Tibial artery (tissue), 4 donors: ENCODE measurements at regions not wholly inside any gene's neighbourhood (a gene's known extent, or its start where the extent isn't known, plus 50 kb on each side); places are given as distances from the start of the nearest gene placed in this dataset.

Experiments used
- DNase-seq, 2 donors: peaks; one replicate each; pipeline ENCODE4 v3.0.0-alpha.2; 2019
- H3K27ac ChIP-seq, 2 donors: fragments of 200-600 bp; sonication (generic) in 1 of 2; 1 replicate in 1 of 2; 2 replicates in 1 of 2; pipeline ENCODE4 v1.5.1; 2018 to 2019; ENCODE audit warnings: mild to moderate bottlenecking in 1 of 2
- H3K27me3 ChIP-seq, 2 donors: fragments of 200-600 bp; sonication (generic) in 1 of 2; one replicate each; pipeline versions ENCODE4 v1.5.1 to v1.6.0; 2016 to 2019
- H3K36me3 ChIP-seq, 3 donors: fragments of 200-600 bp; sonication (generic) in 2 of 3; one replicate each; pipeline ENCODE4 v1.5.1; 2016 to 2019; ENCODE audit warnings: mild to moderate bottlenecking in 2 of 3
- H3K4me1 ChIP-seq, 4 donors: fragments of 200-600 bp; sonication (generic) in 2 of 4; 1 replicate in 3 of 4; 2 replicates in 1 of 4; pipeline ENCODE4 v1.5.1; 2016 to 2019
- H3K4me3 ChIP-seq, 2 donors: fragments of 200-600 bp; sonication (generic) in 1 of 2; 1 replicate in 1 of 2; 2 replicates in 1 of 2; pipeline ENCODE4 v1.5.1; 2018 to 2019; ENCODE audit warnings: mild to moderate bottlenecking in 2 of 2
- H3K9me3 ChIP-seq, 3 donors: fragments of 200-600 bp; sonication (generic) in 1 of 3; one replicate each; pipeline ENCODE4 v1.5.1; 2016 to 2019
- CTCF ChIP-seq, 2 experiments: fragments of 200-600 bp in 1 of 2; fragments of 450-650 bp in 1 of 2; IDR thresholded peaks; one replicate each; pipeline ENCODE4 v1.5.1; 2017 to 2019; ENCODE audit warnings: antibody characterized with exemption in 2 of 2, mild to moderate bottlenecking in 1 of 2, moderate library complexity in 1 of 2
- intact Hi-C: fragments of 100-400 bp; cut with DNase I; formaldehyde crosslinking; loops from one replicate; pipeline ENCODE4 v1.15.0; 2023; ENCODE audit warnings: low total_unique reads

GRCh38 chr2:236348279-236348678, 84.1 kb upstream of the ASB18 start:
- H3K4me3 ChIP-seq: no peak overlapping the region
- intact Hi-C loops: no loop called here
- no peak for DNase-seq
- no peak overlapping the region for H3K27ac ChIP-seq
- no peaks in the 10 kb centered on the region for H3K4me1 ChIP-seq
- H3K36me3 ChIP-seq: no peaks in the 10 kb centered on the region
- H3K9me3 ChIP-seq: no peaks in the 10 kb centered on the region
- H3K27me3 ChIP-seq: peaks cover 0 to 4% of the 10 kb centered on the region in 2 donors
- no peak for TF ChIP-seq CTCF (IDR thresholded peaks at IDR 0.05)

- H3K4me1 ChIP-seq: no peaks in the 10 kb centered on the region
- TF ChIP-seq CTCF (IDR thresholded peaks at IDR 0.05): no peak
- intact Hi-C loops: no loop called here
- no peak for DNase-seq
- no peaks in the 10 kb centered on the region for H3K9me3 ChIP-seq
- H3K27ac ChIP-seq: no peak overlapping the region
- H3K4me3 ChIP-seq: no peak overlapping the region
- no peaks in the 10 kb centered on the region for H3K36me3 ChIP-seq
- H3K27me3 ChIP-seq: peaks cover 0 to 4% of the 10 kb centered on the region in 2 donors
These were observed 84.8 kb upstream of the ASB18 start for GRCh38 chr2:236348976-236349375.

GRCh38 chr2:236350426-236350825, 86.2 kb upstream of the ASB18 start:
- intact Hi-C loops: loop anchor here (10.0 kb wide), 1 partner anchor 214 kb away; the partner anchor contains the start of gene ACKR3

GRCh38 chr2:236351966-236352525, 87.8 kb upstream of the ASB18 start:
- Histone ChIP-seq H3K36me3 (no peaks in the 10 kb centered on the region), H3K27me3 (peaks cover 0 to 4% of the 10 kb centered on the region in 2 donors), H3K4me1 (no peaks in the 10 kb centered on the region), H3K27ac (no peak overlapping the region), H3K9me3 (no peaks in the 10 kb centered on the region), H3K4me3 (no peak overlapping the region)
- intact Hi-C loops: loop anchor here (2.0 to 10.0 kb wide), 2 partner anchors 213 to 709 kb away; partner anchors contain the start of gene ACKR3
- TF ChIP-seq CTCF (IDR thresholded peaks at IDR 0.05): no peak
- no peak for DNase-seq

More at GRCh38 chr2:236350426-236350825, 86.2 kb upstream of the ASB18 start:
- TF ChIP-seq CTCF (IDR thresholded peaks at IDR 0.05): no peak
- no peak for DNase-seq
- Histone ChIP-seq H3K4me3 (no peak overlapping the region), H3K9me3 (no peaks in the 10 kb centered on the region), H3K4me1 (no peaks in the 10 kb centered on the region), H3K36me3 (no peaks in the 10 kb centered on the region), H3K27me3 (peaks cover 0 to 4% of the 10 kb centered on the region in 2 donors), H3K27ac (no peak overlapping the region)

- Histone ChIP-seq H3K27ac (no peak overlapping the region), H3K4me3 (no peak overlapping the region), H3K9me3 (no peaks in the 10 kb centered on the region), H3K4me1 (no peaks in the 10 kb centered on the region), H3K36me3 (no peaks in the 10 kb centered on the region), H3K27me3 (peaks cover 0 to 4% of the 10 kb centered on the region in 2 donors)
- peak; percentile 89 to 92 for TF ChIP-seq CTCF (IDR thresholded peaks at IDR 0.05)
- DNase-seq: no peak
- intact Hi-C loops: loop anchor here (2.0 to 10.0 kb wide), 2 partner anchors 212 to 708 kb away; partner anchors contain the start of gene ACKR3
These were observed 88.8 kb upstream of the ASB18 start for GRCh38 chr2:236352761-236353593.
